Heart left ventricle (tissue), 13 donors: ENCODE measurements at regions not wholly inside any gene's neighbourhood (a gene's known extent, or its start where the extent isn't known, plus 50 kb on each side); places are given as distances from the start of the nearest gene placed in this dataset.

Experiments used
- POLR2A ChIP-seq, 2 donors: fragments of 450-650 bp; IDR thresholded peaks; one replicate each; pipeline ENCODE4 v1.6.1; 2017; ENCODE audit warnings: antibody characterized with exemption in 2 of 2, mild to moderate bottlenecking in 2 of 2, moderate library complexity in 2 of 2
- TF ChIP-seq, protein P1 (sequence below), 12 donors: fragments of 200-600 bp; sonication (generic) in 4 of 12; IDR thresholded peaks; one replicate each; pipeline versions ENCODE4 v1.5.0 to v1.8.0; 2018 to 2022; ENCODE audit warnings: antibody characterized with exemption in 12 of 12, mild to moderate bottlenecking in 5 of 12
- donor health status: ischemic (EF 13 %, LVEDD 7.1; RV severe dilation, severe dysfunction).
- donor health status: DM: no; HTN: yes; CAD: no.
- donor health status: DM: no; HTN: no; CAD: no.
- donor health status: ischemic (EF 25% LVEDD 6.9; RV normal size, moderate dysfunction).
- donor health status: ischemic (EF 25% LVEDD 5.7; RV mildly dilated, moderate dysfunction).
- donor health status: ischemic (EF 35%, LVEDD 5.7; RV mildly dilated, moderate dysfunction).
- donor health status: nonischemic (EF 11% LVEDD 7.7; RV severe dilation, severe dysfunction).
- donor health status: DM: yes; HTN: yes; CAD: no.
- donor health status: PGD.
- donor health status: ischemic (EF 29% LVEDD 5.4; RV normal size, mild dysfunction).
- donor health status: nonischemic (EF 23%, LVEDD 6.1; RV moderate dilation, normal function).

DNA sequence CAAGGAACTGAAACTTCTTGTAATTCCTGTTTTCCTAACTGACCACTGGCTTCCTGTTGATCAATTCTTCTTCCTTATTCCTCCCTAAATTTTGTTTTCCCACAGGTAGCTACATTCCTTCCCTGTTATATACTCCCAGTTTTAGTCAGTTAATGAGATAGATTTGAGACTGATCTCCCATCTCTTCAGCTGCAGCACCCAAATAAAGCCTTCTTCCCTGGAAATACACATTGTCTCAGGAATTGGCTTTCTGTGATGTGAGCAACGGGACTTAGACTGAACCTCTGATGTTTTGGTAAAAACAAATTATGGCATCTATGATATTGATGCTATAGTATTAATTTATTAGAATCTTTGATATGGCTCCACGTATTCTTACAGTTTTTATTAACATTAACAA is 617.3 kb upstream of the ST8SIA4 start:
- no peak for TF ChIP-seq POLR2A (IDR thresholded peaks at IDR 0.05)
- TF ChIP-seq, protein P1, sequence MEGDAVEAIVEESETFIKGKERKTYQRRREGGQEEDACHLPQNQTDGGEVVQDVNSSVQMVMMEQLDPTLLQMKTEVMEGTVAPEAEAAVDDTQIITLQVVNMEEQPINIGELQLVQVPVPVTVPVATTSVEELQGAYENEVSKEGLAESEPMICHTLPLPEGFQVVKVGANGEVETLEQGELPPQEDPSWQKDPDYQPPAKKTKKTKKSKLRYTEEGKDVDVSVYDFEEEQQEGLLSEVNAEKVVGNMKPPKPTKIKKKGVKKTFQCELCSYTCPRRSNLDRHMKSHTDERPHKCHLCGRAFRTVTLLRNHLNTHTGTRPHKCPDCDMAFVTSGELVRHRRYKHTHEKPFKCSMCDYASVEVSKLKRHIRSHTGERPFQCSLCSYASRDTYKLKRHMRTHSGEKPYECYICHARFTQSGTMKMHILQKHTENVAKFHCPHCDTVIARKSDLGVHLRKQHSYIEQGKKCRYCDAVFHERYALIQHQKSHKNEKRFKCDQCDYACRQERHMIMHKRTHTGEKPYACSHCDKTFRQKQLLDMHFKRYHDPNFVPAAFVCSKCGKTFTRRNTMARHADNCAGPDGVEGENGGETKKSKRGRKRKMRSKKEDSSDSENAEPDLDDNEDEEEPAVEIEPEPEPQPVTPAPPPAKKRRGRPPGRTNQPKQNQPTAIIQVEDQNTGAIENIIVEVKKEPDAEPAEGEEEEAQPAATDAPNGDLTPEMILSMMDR (IDR thresholded peaks at IDR 0.05) = no peak
